ENCODE measurements at regions not wholly inside any gene's neighbourhood (a gene's known extent, or its start where the extent isn't known, plus 50 kb on each side); places are given as distances from the start of the nearest gene placed in this dataset.

DNA sequence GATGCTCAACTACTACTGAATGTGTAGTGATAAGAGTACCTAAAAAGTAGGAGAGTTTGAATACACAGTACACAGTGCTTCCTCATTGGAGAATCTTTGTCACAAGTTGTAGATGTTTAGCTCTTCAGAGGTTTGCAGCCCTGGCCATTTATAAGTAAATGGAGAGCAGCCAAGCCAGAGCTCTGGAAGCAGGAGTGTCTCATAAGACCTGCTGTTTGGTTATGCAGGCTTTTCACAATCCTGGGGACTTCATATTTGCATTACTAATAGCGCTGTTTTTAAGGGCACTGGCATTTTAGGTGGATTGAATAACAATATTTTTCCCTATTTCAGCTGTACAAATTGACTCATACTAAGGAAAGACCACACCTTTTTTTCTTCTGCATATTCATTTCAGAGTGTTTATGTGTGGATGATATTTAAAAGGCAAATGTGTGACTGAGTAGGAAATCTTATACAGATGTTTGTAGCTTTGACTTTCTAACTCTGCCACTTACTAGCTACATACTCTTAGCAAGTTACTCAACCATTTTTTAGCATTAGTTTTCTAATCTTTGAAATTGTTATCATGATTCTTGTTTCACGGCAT is 730.5 kb upstream of the MAP3K7 start:
- intact Hi-C loops (cut with DNase I, micrococcal nuclease), result no loop called here
- ATAC-seq, result no peak
- DNase-seq, result no peak

DNA sequence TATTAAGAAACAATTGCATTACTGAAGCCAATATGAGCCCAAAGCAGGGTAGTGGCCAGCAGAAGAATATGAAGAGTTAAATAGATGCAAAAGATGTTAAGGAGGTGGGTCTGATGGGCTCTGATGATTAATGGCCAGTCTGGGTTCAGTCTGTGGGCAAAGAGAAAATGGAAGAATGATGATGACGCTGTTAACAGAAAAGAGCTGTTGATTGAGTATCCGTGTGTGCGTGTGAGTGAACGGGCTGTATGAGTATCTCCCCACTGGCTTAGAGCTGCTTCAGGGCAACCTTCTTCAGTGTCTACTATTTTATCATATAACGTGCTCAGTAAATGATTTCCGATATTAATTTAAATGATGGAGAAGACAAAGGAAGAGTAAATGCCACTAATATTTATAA is 723.3 kb upstream of the MAP3K7 start:
- no peak for DNase-seq
- intact Hi-C loops (cut with DNase I, micrococcal nuclease), result no loop called here
- no peak for ATAC-seq

DNA sequence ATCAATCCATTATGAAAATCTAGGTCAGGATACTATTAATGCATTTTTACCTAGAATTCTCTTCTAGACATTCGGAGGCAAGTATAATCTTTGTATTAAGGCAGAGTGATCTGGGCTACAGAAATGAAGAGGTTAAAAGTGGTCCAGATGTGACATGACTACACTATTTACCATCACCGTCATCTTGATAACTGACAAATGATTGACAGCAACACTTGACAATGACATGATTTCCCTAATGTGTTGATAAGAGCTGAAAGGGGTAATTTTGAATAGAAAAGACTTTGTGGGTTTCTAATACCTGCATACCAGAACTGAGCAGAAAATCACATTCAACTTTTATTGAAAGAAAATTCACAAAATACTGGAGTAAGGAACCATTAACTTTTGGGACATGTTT is 718.9 kb upstream of the MAP3K7 start:
- intact Hi-C loops (cut with DNase I, micrococcal nuclease), result no loop called here
- no peak for DNase-seq
- ATAC-seq, result no peak

DNA sequence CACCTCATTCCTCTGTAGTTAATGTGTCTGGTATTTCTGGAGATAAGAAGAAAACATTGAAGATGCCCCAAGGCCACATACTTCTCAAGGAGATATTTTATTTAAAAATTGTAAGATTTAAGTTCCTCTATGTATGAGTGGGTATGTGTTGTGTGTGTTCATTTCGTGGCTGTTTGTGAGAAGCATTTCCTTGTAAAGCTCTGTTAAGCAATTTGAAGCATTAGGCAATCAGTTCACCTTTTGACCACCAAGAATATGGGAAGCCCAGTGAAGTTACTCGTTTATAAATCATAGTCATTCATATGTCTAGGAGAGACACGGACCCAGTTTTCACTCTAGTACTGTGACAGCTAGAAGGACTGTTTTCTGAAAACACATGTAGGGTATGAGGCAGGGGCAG is 717.6 kb upstream of the MAP3K7 start:
- intact Hi-C loops (cut with DNase I, micrococcal nuclease), result no loop called here
- ATAC-seq, result no peak
- no peak for DNase-seq

DNA sequence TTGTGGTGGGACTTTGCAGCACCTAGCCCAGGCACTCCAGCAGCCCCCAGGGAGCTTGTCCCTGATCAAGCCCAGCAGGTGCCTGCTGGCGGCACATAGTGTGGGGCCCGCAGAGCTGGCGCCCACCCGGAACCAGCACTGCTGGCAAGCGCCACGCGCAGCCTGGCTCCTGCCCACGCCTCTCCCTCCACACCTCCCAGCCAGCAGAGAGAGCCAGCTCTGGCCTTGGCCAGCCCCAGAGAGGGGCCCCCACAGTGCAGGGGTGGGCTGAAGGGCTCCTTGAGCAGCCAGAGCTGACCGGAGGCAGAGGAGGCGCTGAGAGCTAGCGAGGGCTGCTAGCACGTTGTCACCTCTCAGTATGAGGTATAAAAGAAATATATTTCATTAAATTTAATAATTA is 716.5 kb upstream of the MAP3K7 start:
- ATAC-seq (no peak), DNase-seq (no peak)
- intact Hi-C loops (cut with DNase I, micrococcal nuclease), result no loop called here

DNA sequence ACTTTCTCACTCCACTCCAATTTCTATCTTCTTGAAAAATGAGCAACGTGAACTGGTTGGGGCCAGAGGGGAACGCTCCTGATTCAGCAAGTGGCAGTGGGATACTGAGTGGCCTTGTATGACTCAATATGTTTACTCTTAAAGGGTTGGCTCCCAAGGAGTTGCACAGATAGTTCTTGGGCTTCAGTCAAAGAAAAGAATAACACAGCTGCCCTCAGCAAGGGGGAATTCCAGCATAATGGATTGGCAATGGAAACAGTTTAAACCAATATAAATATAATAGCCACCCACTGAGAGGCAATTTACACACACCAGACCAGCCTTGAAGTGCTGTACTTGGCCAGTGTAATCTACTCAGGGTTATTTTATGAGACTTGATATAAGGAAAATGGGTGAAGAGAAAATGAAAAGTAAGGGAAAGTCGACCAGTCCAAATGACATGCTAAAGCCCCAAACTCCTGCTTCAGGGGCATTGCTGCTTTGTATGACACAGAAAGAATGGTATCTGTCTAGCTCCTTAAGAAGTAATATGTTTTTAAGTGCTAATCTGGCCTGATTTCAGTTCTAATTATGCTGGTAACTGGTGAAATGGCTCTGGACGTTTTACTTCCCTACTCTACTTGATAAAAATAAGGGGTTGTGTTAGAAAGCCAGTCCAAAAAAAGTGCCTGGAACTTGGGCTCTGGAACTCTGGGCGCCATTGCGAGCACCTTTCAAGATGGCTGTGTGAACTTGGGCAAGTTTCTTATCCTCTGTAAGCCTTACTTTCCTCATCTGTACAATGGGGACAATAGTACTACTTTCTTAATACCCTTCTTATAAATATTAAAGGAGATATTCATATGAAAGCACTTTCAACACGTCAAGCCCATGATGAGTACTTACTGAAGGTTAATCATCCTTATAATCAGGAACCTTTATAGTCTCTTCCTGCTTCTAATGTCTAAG is 712.9 kb upstream of the MAP3K7 start:
- intact Hi-C loops (cut with DNase I, micrococcal nuclease), result no loop called here
- ATAC-seq (no peak), DNase-seq (peak in 1 of 2 donors; percentile 24)

DNA sequence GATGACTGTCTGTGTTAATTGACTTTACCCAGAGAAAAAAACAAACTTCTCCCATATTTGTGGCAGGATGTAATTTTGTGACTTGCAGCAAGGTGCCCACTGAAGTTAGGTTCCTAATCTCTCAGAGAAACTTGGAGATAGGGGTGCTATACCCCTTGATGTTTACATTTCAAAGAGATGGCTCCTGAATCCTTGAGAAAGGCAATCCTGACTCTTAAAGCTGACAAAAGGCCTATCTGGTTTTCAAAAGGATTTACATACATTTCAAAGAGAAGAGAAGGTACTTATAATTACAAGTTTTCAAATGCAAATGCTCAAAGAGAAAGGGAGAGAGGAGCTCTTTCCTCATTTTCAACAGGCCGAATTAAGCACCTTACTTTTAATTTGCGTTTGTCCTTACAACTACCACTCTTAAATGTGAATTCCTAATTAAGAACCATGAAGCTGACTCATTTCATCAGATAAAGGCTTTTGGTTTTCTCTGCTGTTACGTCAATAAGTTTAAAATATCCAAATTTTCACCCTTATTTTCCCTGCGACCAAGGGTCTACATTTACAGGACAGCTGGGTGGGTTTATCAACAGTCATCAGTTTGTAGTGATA is 711.8 kb upstream of the MAP3K7 start:
- no peak for DNase-seq
- intact Hi-C loops (cut with DNase I, micrococcal nuclease), result no loop called here
- ATAC-seq, result no peak

DNA sequence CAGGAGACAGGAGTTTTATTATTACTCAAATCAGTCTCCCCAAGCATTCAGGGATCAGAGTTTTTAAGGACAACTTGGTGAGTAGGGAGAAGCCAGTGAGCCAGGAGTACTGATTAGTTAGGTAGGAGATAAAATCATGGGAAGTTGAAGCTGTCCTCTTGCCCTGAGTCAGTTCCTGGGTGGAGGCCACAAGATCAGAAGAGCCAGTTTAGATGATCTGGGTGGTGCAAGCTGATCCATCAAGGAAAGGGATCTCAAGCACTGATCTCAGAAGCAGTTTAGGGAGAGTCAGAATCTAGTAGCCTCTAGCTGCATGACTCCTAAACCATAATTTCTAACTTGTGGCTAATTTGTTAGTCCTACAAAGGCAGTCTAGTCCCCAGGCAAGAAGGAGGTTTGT is 706.5 kb upstream of the MAP3K7 start:
- ATAC-seq (no peak), DNase-seq (no peak)
- intact Hi-C loops (cut with DNase I, micrococcal nuclease), result no loop called here

DNA sequence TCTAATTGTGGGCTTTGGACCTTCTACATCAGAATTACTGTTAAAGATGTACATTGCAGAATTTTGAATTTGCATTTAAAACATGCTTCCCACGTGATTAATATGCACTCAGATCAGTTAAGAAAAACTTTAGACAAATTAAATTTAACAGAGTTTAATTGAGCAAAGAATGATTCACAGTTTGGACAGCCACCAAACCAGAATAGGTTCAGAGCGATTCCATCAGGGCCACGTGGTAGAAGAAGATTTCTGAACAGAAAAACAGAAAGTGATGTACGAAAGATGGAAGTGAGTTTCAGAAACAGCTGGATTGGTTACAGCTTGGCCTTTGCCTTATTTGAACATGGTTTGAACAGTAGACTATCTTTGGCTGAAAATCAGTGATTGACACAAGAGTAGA is 704.2 kb upstream of the MAP3K7 start:
- intact Hi-C loops (cut with DNase I, micrococcal nuclease), result no loop called here
- DNase-seq, result no peak
- ATAC-seq, result no peak

DNA sequence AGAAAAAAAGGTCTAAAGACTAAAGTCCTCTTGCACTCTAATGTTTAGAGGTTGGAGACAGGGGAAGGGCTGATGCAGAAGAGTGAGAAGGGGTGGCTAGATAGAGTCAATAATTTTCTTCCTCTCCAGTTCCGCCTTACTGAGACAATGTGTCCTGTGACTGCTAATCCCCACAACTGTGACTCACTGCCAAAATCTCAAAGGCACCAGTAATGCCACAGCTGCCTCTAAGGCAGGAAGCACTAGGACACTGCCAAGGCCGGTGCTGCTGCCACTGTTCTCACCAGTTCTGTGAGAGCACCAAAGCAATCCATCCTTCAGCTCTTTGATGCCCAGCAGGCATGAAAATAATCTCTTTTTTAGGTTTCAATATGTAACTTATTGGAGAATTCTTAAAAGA is 701.9 kb upstream of the MAP3K7 start:
- intact Hi-C loops (cut with DNase I, micrococcal nuclease), result no loop called here
- ATAC-seq, result no peak

DNA sequence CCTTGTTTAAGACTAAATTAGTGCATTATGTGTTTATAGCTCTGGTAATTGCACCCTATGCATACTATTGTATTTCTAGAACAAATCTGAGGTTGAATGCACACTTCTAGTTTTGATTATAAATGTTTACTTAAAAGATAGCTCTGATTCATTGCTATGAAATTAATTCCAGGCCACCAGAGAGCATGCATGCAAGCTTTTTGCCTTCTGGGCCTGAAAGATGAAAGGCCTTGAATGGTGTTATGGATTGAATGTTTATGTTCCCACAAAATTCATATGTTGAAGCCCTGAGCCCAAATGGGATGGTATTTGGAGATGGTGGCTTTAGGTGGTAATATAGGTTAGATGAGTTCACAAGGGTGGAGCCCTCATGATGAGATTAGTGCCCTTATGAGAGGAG is 695.0 kb upstream of the MAP3K7 start:
- ATAC-seq, result no peak
- intact Hi-C loops (cut with DNase I, micrococcal nuclease), result no loop called here
- DNase-seq, result no peak

More for the DNA sequence above, 701.9 kb upstream of the MAP3K7 start:
- DNase-seq, result no peak

DNA sequence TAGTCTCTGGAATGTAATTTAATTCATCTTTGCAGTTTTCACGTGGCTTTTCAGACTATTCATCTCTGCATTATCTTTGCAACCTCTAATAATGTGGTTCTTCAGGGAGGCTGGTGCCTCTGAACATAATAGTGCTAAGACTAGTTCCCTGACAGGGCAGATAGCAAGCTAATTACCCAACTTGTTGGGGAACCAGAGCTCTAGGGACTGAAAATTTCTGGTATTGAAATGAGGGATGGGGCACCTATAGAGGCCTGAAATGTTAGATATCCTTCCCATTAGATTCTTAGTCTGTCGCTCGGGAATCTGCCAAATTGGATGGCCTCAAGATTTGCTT is 693.6 kb upstream of the MAP3K7 start:
- intact Hi-C loops (cut with DNase I, micrococcal nuclease), result no loop called here
- ATAC-seq (no peak), DNase-seq (no peak)

DNA sequence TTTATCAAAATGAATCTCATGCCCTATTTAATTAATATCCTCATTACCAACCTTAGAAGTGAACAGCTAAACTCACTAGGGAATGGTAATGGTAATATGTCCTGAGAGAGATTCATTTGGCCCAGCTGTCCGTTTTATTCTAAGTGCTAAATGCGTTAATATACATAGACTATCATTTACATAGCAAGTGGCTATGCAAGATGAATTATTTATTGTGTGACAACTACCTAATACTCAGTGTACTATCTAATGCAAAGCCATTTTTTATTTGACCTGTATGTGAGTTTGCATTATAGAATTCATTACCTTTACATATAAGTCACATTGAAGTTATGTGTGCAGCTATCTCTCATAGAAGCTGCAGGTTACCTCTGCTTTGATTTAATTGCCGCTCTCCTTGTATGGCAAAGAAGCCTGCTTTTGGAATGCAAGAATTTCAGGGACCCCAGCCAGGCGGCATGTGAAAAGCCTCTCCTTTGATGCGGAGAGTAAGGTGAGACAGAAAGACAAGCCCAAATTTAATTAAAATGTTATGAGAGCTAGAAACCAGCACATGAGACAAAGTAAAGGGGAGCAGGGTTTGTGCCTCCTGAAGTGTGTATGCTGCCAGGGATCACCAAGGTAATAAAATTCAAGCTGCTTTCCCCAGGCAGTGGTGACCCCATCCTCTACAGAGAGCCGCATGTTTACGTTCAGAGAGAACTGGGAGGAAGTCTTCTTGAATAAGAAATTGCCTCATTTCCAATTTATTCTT is 693.0 kb upstream of the MAP3K7 start:
- ATAC-seq (no peak), DNase-seq (no peak)
- intact Hi-C loops (cut with DNase I, micrococcal nuclease), result no loop called here

DNA sequence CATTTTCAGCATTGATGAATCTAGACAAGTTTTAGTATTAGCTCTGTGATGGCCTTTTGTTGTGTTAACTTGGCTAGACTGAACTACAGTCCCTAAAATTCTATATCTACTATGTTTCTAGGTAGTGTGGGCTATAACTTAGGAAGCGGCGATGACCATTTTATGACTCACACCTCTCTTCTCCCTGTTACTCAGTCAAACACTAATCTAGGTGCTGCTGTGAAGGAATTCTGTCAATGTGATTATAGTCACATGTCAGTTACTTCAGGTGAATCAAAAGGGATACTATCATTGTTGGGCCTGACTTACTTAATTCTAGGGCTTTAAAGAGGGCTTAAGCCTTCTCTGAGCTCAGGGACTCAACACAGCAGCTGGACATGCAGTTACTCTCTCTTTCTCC is 691.5 kb upstream of the MAP3K7 start:
- intact Hi-C loops (cut with DNase I, micrococcal nuclease), result no loop called here
- ATAC-seq (no peak), DNase-seq (no peak)

DNA sequence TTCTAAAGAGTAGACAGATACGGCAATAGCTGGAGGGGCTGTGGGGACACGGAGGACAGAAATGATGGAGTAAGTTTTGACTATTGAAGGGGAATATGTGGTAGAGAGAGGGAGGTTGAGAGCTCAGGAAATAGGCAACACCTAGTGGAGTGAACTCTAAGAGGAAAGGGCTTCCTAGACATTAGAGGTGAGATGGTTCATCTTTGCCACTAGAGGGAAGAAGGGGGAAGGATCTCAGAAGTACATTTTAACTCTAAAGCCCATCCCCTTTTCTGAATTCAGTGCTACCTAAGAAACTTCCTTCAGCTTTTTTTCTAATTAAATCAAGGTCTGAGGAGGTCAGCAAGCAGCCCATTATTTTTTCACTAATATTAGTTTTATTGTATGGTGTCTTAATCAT is 689.4 kb upstream of the MAP3K7 start:
- DNase-seq (no peak), ATAC-seq (no peak)
- intact Hi-C loops (cut with DNase I, micrococcal nuclease), result no loop called here

DNA sequence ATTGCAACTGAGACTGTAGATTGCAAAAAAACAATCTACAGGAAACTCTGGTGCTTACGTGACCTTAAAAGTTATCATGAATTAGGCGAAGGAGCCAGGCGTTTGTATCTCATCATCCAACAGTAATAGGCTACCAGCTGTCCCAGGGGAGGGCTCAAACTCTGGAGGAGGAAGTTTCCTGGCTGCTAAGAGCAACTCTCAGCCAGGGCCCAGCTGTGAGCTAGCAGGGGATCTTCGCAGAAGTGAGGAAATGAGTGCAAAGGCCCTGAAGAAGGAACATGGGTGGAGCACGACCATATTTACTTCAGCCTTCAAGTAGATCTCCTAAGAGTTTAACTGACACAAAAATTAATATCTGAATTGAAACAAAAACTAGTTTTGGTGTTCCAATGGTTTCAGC is 686.9 kb upstream of the MAP3K7 start:
- peak in 1 of 2 donors; percentile 7 for DNase-seq
- ATAC-seq, result no peak
- intact Hi-C loops (cut with DNase I, micrococcal nuclease), result no loop called here

DNA sequence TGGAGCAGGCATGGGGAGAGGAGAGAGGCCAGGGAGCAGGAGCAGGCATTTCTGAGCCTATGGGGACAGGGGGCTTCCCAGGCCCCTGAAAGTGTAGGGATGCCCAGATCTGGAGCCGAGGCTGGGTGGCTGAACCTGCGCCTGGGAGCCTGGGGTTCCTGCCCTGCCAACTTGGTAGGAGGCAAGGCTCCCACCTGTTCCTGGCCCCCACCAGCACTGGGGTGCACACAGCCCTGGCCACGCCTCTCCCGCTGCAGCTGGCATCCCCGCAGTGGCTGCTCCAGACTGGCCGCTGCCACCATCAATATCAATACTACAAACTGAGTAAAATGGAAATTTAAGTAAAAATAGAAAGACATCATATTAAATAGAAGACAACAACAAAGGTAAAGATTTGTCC is 684.9 kb upstream of the MAP3K7 start:
- no peak for DNase-seq
- intact Hi-C loops (cut with DNase I, micrococcal nuclease), result no loop called here
- no peak for ATAC-seq

DNA sequence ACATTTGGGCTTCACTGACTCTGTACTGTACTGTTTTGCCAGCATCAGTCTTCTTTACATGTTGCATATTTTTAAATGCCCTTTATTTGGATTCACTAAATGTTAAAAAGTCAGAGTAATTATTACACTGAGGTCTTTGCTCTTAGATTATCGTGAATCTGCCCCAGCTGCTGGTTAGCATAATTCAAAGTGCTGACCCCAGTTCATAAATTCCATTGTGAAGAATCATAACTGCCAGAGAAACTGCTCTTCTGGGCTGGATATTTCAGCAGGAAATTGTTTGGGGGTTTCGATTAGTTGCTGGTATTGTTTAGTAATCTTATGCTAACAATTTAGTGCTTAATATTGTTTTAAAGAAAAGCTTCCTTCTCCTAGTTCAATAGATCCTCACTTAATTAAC is 682.1 kb upstream of the MAP3K7 start:
- intact Hi-C loops (cut with DNase I, micrococcal nuclease), result no loop called here
- no peak for ATAC-seq
- no peak for DNase-seq

DNA sequence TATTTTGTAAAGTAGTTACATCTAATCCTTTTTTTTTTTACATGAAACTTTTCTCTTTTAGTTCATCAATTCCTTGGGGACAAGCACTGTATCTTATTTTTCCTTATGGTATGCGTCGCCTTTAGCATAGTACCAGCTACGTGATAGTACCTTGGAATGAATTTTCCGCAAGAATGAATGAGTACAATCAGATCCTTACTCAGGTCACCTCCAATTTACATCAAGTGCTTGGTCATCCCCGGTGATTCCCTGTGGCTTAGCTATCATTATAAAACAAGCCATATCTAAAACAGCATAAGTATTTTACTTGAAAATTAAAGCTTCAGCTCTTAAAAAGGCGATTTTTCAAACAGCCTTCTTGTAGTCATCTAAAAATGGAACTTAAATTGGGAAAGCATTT is 680.4 kb upstream of the MAP3K7 start:
- intact Hi-C loops (cut with DNase I, micrococcal nuclease), result no loop called here
- ATAC-seq (no peak), DNase-seq (no peak)

DNA sequence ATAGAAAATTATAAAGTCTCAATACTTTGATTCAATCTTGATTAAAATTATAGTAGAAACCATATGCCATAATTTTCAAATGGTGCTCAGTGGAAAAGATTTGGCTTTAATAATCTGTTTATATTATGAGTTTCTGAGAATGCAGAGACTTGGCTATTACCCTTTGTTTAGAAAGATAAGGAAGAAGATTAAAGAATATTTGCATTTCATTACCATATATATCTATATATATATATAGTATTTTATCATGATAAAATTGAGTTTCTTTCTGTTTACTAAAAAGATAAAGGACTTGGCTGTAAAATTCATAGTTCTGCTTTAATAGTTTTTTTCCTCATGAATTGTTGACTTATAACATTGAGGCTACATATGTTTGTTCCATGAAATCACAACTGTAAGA is 679.3 kb upstream of the MAP3K7 start:
- DNase-seq (no peak), ATAC-seq (no peak)
- intact Hi-C loops (cut with DNase I, micrococcal nuclease), result no loop called here
